Astrocyte (in vitro differentiated cells and primary cell): ENCODE measurements at regions not wholly inside any gene's neighbourhood (a gene's known extent, or its start where the extent isn't known, plus 50 kb on each side); places are given as distances from the start of the nearest gene placed in this dataset.

Experiments used
- DNase-seq: peaks from one replicate; pipeline ENCODE4 v3.0.0-alpha.2; 2010; ENCODE audit warnings: low read depth
- FAIRE-seq: peaks from 2 replicates; lab custom pipeline; 2011; peaks lifted over from hg19 to GRCh38; lab: Jason Lieb, UNC
- H2AFZ ChIP-seq: 2 replicates; pipeline ENCODE4 v1.6.0; 2012; ENCODE audit warnings: low read depth, low read length, inconsistent platforms
- H3K27ac ChIP-seq: 2 replicates; pipeline ENCODE4 v1.5.1; 2011; ENCODE audit warnings: low read depth, low read length, inconsistent platforms
- H3K27me3 ChIP-seq: 2 replicates; pipeline ENCODE4 v1.6.0; 2011; ENCODE audit warnings: low read length, inconsistent platforms; ENCODE audit not compliant: insufficient read depth
- H3K36me3 ChIP-seq: 2 replicates; pipeline ENCODE4 v1.5.1; 2011; ENCODE audit warnings: low read length, inconsistent platforms; ENCODE audit not compliant: insufficient read depth
- H3K4me1 ChIP-seq: 2 replicates; pipeline ENCODE4 v1.5.1; 2011; ENCODE audit warnings: low read length, inconsistent platforms; ENCODE audit not compliant: insufficient read depth
- H3K4me2 ChIP-seq: 2 replicates; pipeline ENCODE4 v1.6.0; 2012; ENCODE audit warnings: low read length, inconsistent platforms
- H3K4me3 ChIP-seq: 2 replicates; pipeline ENCODE4 v1.5.1; 2011; ENCODE audit warnings: low read depth, mild to moderate bottlenecking, low read length, inconsistent platforms; ENCODE audit not compliant: insufficient read depth
- H3K79me2 ChIP-seq: 2 replicates; pipeline ENCODE4 v1.6.0; 2012; ENCODE audit warnings: mild to moderate bottlenecking, low read length, inconsistent platforms; ENCODE audit not compliant: insufficient read depth
- H3K9ac ChIP-seq: 2 replicates; pipeline ENCODE4 v1.6.0; 2012; ENCODE audit warnings: mild to moderate bottlenecking, low read length, inconsistent platforms
- H3K9me3 ChIP-seq: 2 replicates; pipeline ENCODE4 v1.5.1; 2012; ENCODE audit warnings: low read depth, mild to moderate bottlenecking, low read length, inconsistent platforms; ENCODE audit not compliant: insufficient read depth
- H4K20me1 ChIP-seq: 2 replicates; pipeline ENCODE4 v1.6.0; 2012; ENCODE audit warnings: low read length, inconsistent platforms; ENCODE audit not compliant: insufficient read depth
- H3K27ac Mint-ChIP-seq: one replicate; pipeline ENCODE4 v1.8.0; 2021; ENCODE audit warnings: mild to moderate bottlenecking, mixed read lengths; ENCODE audit not compliant: unreplicated experiment
- H3K27me3 Mint-ChIP-seq: one replicate; pipeline ENCODE4 v1.8.0; 2021; ENCODE audit warnings: low read depth, mixed read lengths; ENCODE audit not compliant: unreplicated experiment
- H3K36me3 Mint-ChIP-seq: one replicate; pipeline ENCODE4 v1.8.0; 2021; ENCODE audit warnings: low read depth, mixed read lengths; ENCODE audit not compliant: unreplicated experiment
- H3K4me1 Mint-ChIP-seq: one replicate; pipeline ENCODE4 v1.8.0; 2021; ENCODE audit warnings: low read depth, mixed read lengths; ENCODE audit not compliant: unreplicated experiment
- H3K4me3 Mint-ChIP-seq: one replicate; pipeline ENCODE4 v1.8.0; 2021; ENCODE audit warnings: mild to moderate bottlenecking, moderate library complexity, mixed read lengths; ENCODE audit not compliant: unreplicated experiment
- H3K9me3 Mint-ChIP-seq: one replicate; pipeline ENCODE4 v1.8.0; 2021; ENCODE audit warnings: mild to moderate bottlenecking, mixed read lengths; ENCODE audit not compliant: unreplicated experiment
- CTCF ChIP-seq: IDR thresholded peaks from 2 replicates; pipeline ENCODE4 v1.5.1; 2011; ENCODE audit warnings: low read depth, mild to moderate bottlenecking, inconsistent platforms, low read length, moderate library complexity; ENCODE audit not compliant: insufficient read depth
- EZH2 ChIP-seq: IDR thresholded peaks from 2 replicates; pipeline ENCODE4 v1.6.1; 2012; ENCODE audit warnings: mild to moderate bottlenecking, low read length, inconsistent platforms; ENCODE audit not compliant: insufficient read depth

DNA sequence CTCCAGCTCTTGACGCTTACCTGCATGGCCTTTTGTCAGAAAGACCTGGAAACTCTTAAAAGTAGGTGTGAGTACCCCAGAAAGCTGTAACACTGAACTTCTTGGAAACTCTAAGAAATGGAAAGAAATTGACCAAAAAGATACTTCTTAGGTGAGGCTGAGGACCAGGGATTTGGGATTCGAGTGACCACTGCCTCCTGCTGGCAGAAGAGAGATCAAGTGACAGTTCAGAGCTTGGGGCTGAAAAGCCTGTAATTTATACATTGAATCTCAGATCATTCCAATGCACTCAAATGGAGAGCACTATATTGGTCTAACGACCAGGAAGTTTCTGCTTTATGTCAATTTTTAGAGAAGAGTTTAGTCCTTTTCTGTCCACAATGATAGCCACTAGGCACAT lies 204.6 kb downstream of the PDGFRA start:
- TF ChIP-seq CTCF (peak; percentile 37), EZH2 (no peak)
- H3K4me3 ChIP-seq: no peak overlapping the region
- no peaks in the 10 kb centered on the region for H3K36me3 ChIP-seq
- peaks cover 2% of the 10 kb centered on the region for H3K27me3 ChIP-seq
- no peaks in the 10 kb centered on the region for H3K36me3 Mint-ChIP-seq
- no peaks in the 10 kb centered on the region for H3K27me3 Mint-ChIP-seq
- no peaks in the 10 kb centered on the region for H3K9me3 Mint-ChIP-seq
- no peak overlapping the region for H3K4me3 Mint-ChIP-seq
- no peaks in the 10 kb centered on the region for H3K4me1 ChIP-seq
- no peaks in the 10 kb centered on the region for H3K9me3 ChIP-seq
- H3K4me1 Mint-ChIP-seq: no peaks in the 10 kb centered on the region
- H4K20me1 ChIP-seq: no peaks in the 10 kb centered on the region
- no peak overlapping the region for H3K27ac ChIP-seq
- no peaks in the 10 kb centered on the region for H3K79me2 ChIP-seq
- no peak overlapping the region for H3K9ac ChIP-seq
- H3K4me2 ChIP-seq: no peak overlapping the region
- no peak overlapping the region for H3K27ac Mint-ChIP-seq
- FAIRE-seq: no peak
- DNase-seq: no peak
- H2AFZ ChIP-seq: no peak overlapping the region

- DNase-seq (peak; percentile 48), FAIRE-seq (no peak)
- Histone ChIP-seq H3K4me3 (no peak overlapping the region), H3K4me2 (peak overlapping the region; percentile 42), H3K4me1 (no peaks in the 10 kb centered on the region), H3K9me3 (no peaks in the 10 kb centered on the region), H4K20me1 (no peaks in the 10 kb centered on the region), H3K79me2 (no peaks in the 10 kb centered on the region), H3K27ac (no peak overlapping the region), H3K27me3 (peaks cover 2% of the 10 kb centered on the region), H3K36me3 (no peaks in the 10 kb centered on the region), H3K9ac (no peak overlapping the region), H2AFZ (no peak overlapping the region)
- Mint-ChIP-seq H3K36me3 (no peaks in the 10 kb centered on the region), H3K27ac (no peak overlapping the region), H3K27me3 (no peaks in the 10 kb centered on the region), H3K4me1 (no peaks in the 10 kb centered on the region), H3K4me3 (no peak overlapping the region), H3K9me3 (no peaks in the 10 kb centered on the region)
- TF ChIP-seq EZH2 (no peak), CTCF (no peak)
These were observed 210.7 kb downstream of the PDGFRA start for GRCh38 chr4:54439831-54440243.

- H3K36me3 Mint-ChIP-seq: no peaks in the 10 kb centered on the region
- DNase-seq (peak; percentile 4), FAIRE-seq (no peak)
- TF ChIP-seq CTCF: peak; percentile 63
- TF ChIP-seq EZH2: no peak
- Histone ChIP-seq H3K4me2 (peak overlapping the region; percentile 42), H4K20me1 (no peaks in the 10 kb centered on the region), H3K36me3 (no peaks in the 10 kb centered on the region), H3K9ac (no peak overlapping the region), H3K27ac (no peak overlapping the region), H3K79me2 (no peaks in the 10 kb centered on the region), H3K9me3 (no peaks in the 10 kb centered on the region), H3K4me1 (no peaks in the 10 kb centered on the region), H2AFZ (no peak overlapping the region), H3K4me3 (no peak overlapping the region), H3K27me3 (peaks cover 2% of the 10 kb centered on the region)
- no peak overlapping the region for H3K4me3 Mint-ChIP-seq
- no peaks in the 10 kb centered on the region for H3K27me3 Mint-ChIP-seq
- H3K27ac Mint-ChIP-seq: no peak overlapping the region
- no peaks in the 10 kb centered on the region for H3K9me3 Mint-ChIP-seq
- no peaks in the 10 kb centered on the region for H3K4me1 Mint-ChIP-seq
These were observed 211.5 kb downstream of the PDGFRA start for GRCh38 chr4:54440394-54441136.
